ENCODE measurements at regions not wholly inside any gene's neighbourhood (a gene's known extent, or its start where the extent isn't known, plus 50 kb on each side); places are given as distances from the start of the nearest gene placed in this dataset.
"Not testable (repeated sequence)": the region's sequence is repeated elsewhere in the genome, so short reads cannot be mapped to it uniquely, and the experiment has no call there.

GRCh38 chr2:87667027-87667426, 80.9 kb upstream of the PLGLB2 start:
- not testable (repeated sequence) for TF ChIP-seq CTCF (IDR thresholded peaks at IDR 0.05; ENCODE audit: low read length); EZH2 (optimal IDR thresholded peaks at IDR 0.05; ENCODE audit: low read depth, low read length); EZH2phosphoT487 (IDR thresholded peaks at IDR 0.05; ENCODE audit: low read length)

Data from MM.1S (cell line).